HUES48 (cell line): ENCODE measurements at regions not wholly inside any gene's neighbourhood (a gene's known extent, or its start where the extent isn't known, plus 50 kb on each side); places are given as distances from the start of the nearest gene placed in this dataset.

ENCODE experiments used
- H3K27ac ChIP-seq: one replicate; pipeline ENCODE4 v1.7.0; 2013; ENCODE audit warnings: low read depth, low read length, inconsistent platforms
- H3K27me3 ChIP-seq: 2 replicates; pipeline ENCODE4 v1.6.1; 2013; ENCODE audit warnings: mild to moderate bottlenecking, low read length; ENCODE audit not compliant: control insufficient read depth, insufficient read depth
- H3K36me3 ChIP-seq: 2 replicates; pipeline ENCODE4 v1.6.1; 2013; ENCODE audit warnings: low read length; ENCODE audit not compliant: control insufficient read depth, insufficient read depth
- H3K4me1 ChIP-seq: 2 replicates; pipeline ENCODE4 v1.6.1; 2013; ENCODE audit warnings: mild to moderate bottlenecking, low read length; ENCODE audit not compliant: control insufficient read depth, insufficient read depth
- H3K4me3 ChIP-seq: 2 replicates; pipeline ENCODE4 v1.5.1; 2013; ENCODE audit warnings: mild to moderate bottlenecking, low read depth, low read length
- H3K9ac ChIP-seq: 2 replicates; pipeline ENCODE4 v1.6.1; 2013; ENCODE audit warnings: mild to moderate bottlenecking, low read depth, low read length, moderate library complexity
- H3K9me3 ChIP-seq: 2 replicates; pipeline ENCODE4 v1.6.1; 2013; ENCODE audit warnings: low read length; ENCODE audit not compliant: control insufficient read depth, insufficient read depth

GRCh38 chr4:18798123-18798522 lies 776.6 kb upstream of the LCORL start:
- Histone ChIP-seq H3K4me3 (no peak overlapping the region), H3K27ac (no peak overlapping the region), H3K36me3 (no peaks in the 10 kb centered on the region), H3K4me1 (no peaks in the 10 kb centered on the region; the same call in 1 of the 2 replicates), H3K9ac (no peak overlapping the region), H3K9me3 (no peaks in the 10 kb centered on the region), H3K27me3 (no peaks in the 10 kb centered on the region)

GRCh38 chr4:18795794-18796193 lies 774.2 kb upstream of the LCORL start:
- Histone ChIP-seq H3K9me3 (no peaks in the 10 kb centered on the region), H3K4me1 (peaks cover 3% of the 10 kb centered on the region; the same call in 1 of the 2 replicates), H3K27ac (no peak overlapping the region), H3K36me3 (no peaks in the 10 kb centered on the region), H3K4me3 (no peak overlapping the region), H3K9ac (no peak overlapping the region), H3K27me3 (no peaks in the 10 kb centered on the region)

GRCh38 chr4:18777190-18777930 lies 755.8 kb upstream of the LCORL start:
- Histone ChIP-seq H3K27me3 (no peaks in the 10 kb centered on the region), H3K27ac (no peak overlapping the region), H3K4me3 (no peak overlapping the region), H3K36me3 (no peaks in the 10 kb centered on the region), H3K9me3 (no peaks in the 10 kb centered on the region), H3K4me1 (no peaks in the 10 kb centered on the region), H3K9ac (no peak overlapping the region)

- no peaks in the 10 kb centered on the region; the same call in 1 of the 2 replicates for H3K9me3 ChIP-seq
- H3K9ac ChIP-seq = no peak overlapping the region
- H3K4me3 ChIP-seq = no peak overlapping the region
- no peak overlapping the region for H3K27ac ChIP-seq
- H3K4me1 ChIP-seq = no peaks in the 10 kb centered on the region
- no peaks in the 10 kb centered on the region for H3K27me3 ChIP-seq
- H3K36me3 ChIP-seq = no peaks in the 10 kb centered on the region
Measured at GRCh38 chr4:18767921-18768320, 746.4 kb upstream of the LCORL start.

- Histone ChIP-seq H3K36me3 (no peaks in the 10 kb centered on the region), H3K9ac (no peak overlapping the region), H3K9me3 (no peaks in the 10 kb centered on the region), H3K27ac (no peak overlapping the region), H3K4me3 (no peak overlapping the region), H3K4me1 (peaks cover 8% of the 10 kb centered on the region), H3K27me3 (no peaks in the 10 kb centered on the region)
Measured at GRCh38 chr4:18756671-18757070, 735.1 kb upstream of the LCORL start.

GRCh38 chr4:18754180-18754579 lies 732.6 kb upstream of the LCORL start:
- no peak overlapping the region for H3K4me3 ChIP-seq
- H3K9ac ChIP-seq = no peak overlapping the region
- no peaks in the 10 kb centered on the region for H3K36me3 ChIP-seq
- H3K27ac ChIP-seq = no peak overlapping the region
- no peaks in the 10 kb centered on the region for H3K27me3 ChIP-seq
- peaks cover 8% of the 10 kb centered on the region for H3K4me1 ChIP-seq
- H3K9me3 ChIP-seq = no peaks in the 10 kb centered on the region

- H3K9ac ChIP-seq = no peak overlapping the region
- no peaks in the 10 kb centered on the region for H3K9me3 ChIP-seq
- no peaks in the 10 kb centered on the region for H3K27me3 ChIP-seq
- H3K4me1 ChIP-seq = peaks cover 8% of the 10 kb centered on the region
- no peaks in the 10 kb centered on the region for H3K36me3 ChIP-seq
- no peak overlapping the region for H3K4me3 ChIP-seq
- no peak overlapping the region for H3K27ac ChIP-seq
Measured at GRCh38 chr4:18751083-18751482, 729.5 kb upstream of the LCORL start.

GRCh38 chr4:18749391-18749790 lies 727.8 kb upstream of the LCORL start:
- Histone ChIP-seq H3K4me1 (peaks cover 6% of the 10 kb centered on the region), H3K9me3 (no peaks in the 10 kb centered on the region), H3K27me3 (no peaks in the 10 kb centered on the region)

GRCh38 chr4:18736551-18736950 lies 715.0 kb upstream of the LCORL start:
- Histone ChIP-seq H3K27me3 (no peaks in the 10 kb centered on the region), H3K4me3 (no peak overlapping the region), H3K4me1 (no peaks in the 10 kb centered on the region), H3K9ac (no peak overlapping the region), H3K36me3 (no peaks in the 10 kb centered on the region), H3K9me3 (no peaks in the 10 kb centered on the region), H3K27ac (no peak overlapping the region)

More at GRCh38 chr4:18749391-18749790, 727.8 kb upstream of the LCORL start:
- Histone ChIP-seq H3K27ac (no peak overlapping the region), H3K9ac (no peak overlapping the region), H3K36me3 (no peaks in the 10 kb centered on the region), H3K4me3 (no peak overlapping the region)

GRCh38 chr4:18735740-18736268 lies 714.2 kb upstream of the LCORL start:
- Histone ChIP-seq H3K4me3 (no peak overlapping the region), H3K9ac (no peak overlapping the region), H3K9me3 (no peaks in the 10 kb centered on the region), H3K4me1 (no peaks in the 10 kb centered on the region), H3K27me3 (no peaks in the 10 kb centered on the region), H3K27ac (no peak overlapping the region), H3K36me3 (no peaks in the 10 kb centered on the region)

GRCh38 chr4:18734405-18734804 lies 712.9 kb upstream of the LCORL start:
- no peak overlapping the region for H3K27ac ChIP-seq
- H3K9me3 ChIP-seq = no peaks in the 10 kb centered on the region
- H3K4me1 ChIP-seq = no peaks in the 10 kb centered on the region
- H3K36me3 ChIP-seq = no peaks in the 10 kb centered on the region
- no peak overlapping the region for H3K4me3 ChIP-seq
- H3K27me3 ChIP-seq = no peaks in the 10 kb centered on the region
- H3K9ac ChIP-seq = no peak overlapping the region
